Astrocyte (in vitro differentiated cells and primary cell): ENCODE measurements at regions not wholly inside any gene's neighbourhood (a gene's known extent, or its start where the extent isn't known, plus 50 kb on each side); places are given as distances from the start of the nearest gene placed in this dataset.

Experiments used
- DNase-seq: peaks from one replicate; pipeline ENCODE4 v3.0.0-alpha.2; 2010; ENCODE audit warnings: low read depth
- FAIRE-seq: peaks from 2 replicates; lab custom pipeline; 2011; peaks lifted over from hg19 to GRCh38; lab: Jason Lieb, UNC
- H2AFZ ChIP-seq: 2 replicates; pipeline ENCODE4 v1.6.0; 2012; ENCODE audit warnings: low read depth, low read length, inconsistent platforms
- H3K27ac ChIP-seq: 2 replicates; pipeline ENCODE4 v1.5.1; 2011; ENCODE audit warnings: low read depth, low read length, inconsistent platforms
- H3K27me3 ChIP-seq: 2 replicates; pipeline ENCODE4 v1.6.0; 2011; ENCODE audit warnings: low read length, inconsistent platforms; ENCODE audit not compliant: insufficient read depth
- H3K36me3 ChIP-seq: 2 replicates; pipeline ENCODE4 v1.5.1; 2011; ENCODE audit warnings: low read length, inconsistent platforms; ENCODE audit not compliant: insufficient read depth
- H3K4me1 ChIP-seq: 2 replicates; pipeline ENCODE4 v1.5.1; 2011; ENCODE audit warnings: low read length, inconsistent platforms; ENCODE audit not compliant: insufficient read depth
- H3K4me2 ChIP-seq: 2 replicates; pipeline ENCODE4 v1.6.0; 2012; ENCODE audit warnings: low read length, inconsistent platforms
- H3K4me3 ChIP-seq: 2 replicates; pipeline ENCODE4 v1.5.1; 2011; ENCODE audit warnings: low read depth, mild to moderate bottlenecking, low read length, inconsistent platforms; ENCODE audit not compliant: insufficient read depth
- H3K79me2 ChIP-seq: 2 replicates; pipeline ENCODE4 v1.6.0; 2012; ENCODE audit warnings: mild to moderate bottlenecking, low read length, inconsistent platforms; ENCODE audit not compliant: insufficient read depth
- H3K9ac ChIP-seq: 2 replicates; pipeline ENCODE4 v1.6.0; 2012; ENCODE audit warnings: mild to moderate bottlenecking, low read length, inconsistent platforms
- H3K9me3 ChIP-seq: 2 replicates; pipeline ENCODE4 v1.5.1; 2012; ENCODE audit warnings: low read depth, mild to moderate bottlenecking, low read length, inconsistent platforms; ENCODE audit not compliant: insufficient read depth
- H4K20me1 ChIP-seq: 2 replicates; pipeline ENCODE4 v1.6.0; 2012; ENCODE audit warnings: low read length, inconsistent platforms; ENCODE audit not compliant: insufficient read depth
- H3K27ac Mint-ChIP-seq: one replicate; pipeline ENCODE4 v1.8.0; 2021; ENCODE audit warnings: mild to moderate bottlenecking, mixed read lengths; ENCODE audit not compliant: unreplicated experiment
- H3K27me3 Mint-ChIP-seq: one replicate; pipeline ENCODE4 v1.8.0; 2021; ENCODE audit warnings: low read depth, mixed read lengths; ENCODE audit not compliant: unreplicated experiment
- H3K36me3 Mint-ChIP-seq: one replicate; pipeline ENCODE4 v1.8.0; 2021; ENCODE audit warnings: low read depth, mixed read lengths; ENCODE audit not compliant: unreplicated experiment
- H3K4me1 Mint-ChIP-seq: one replicate; pipeline ENCODE4 v1.8.0; 2021; ENCODE audit warnings: low read depth, mixed read lengths; ENCODE audit not compliant: unreplicated experiment
- H3K4me3 Mint-ChIP-seq: one replicate; pipeline ENCODE4 v1.8.0; 2021; ENCODE audit warnings: mild to moderate bottlenecking, moderate library complexity, mixed read lengths; ENCODE audit not compliant: unreplicated experiment
- H3K9me3 Mint-ChIP-seq: one replicate; pipeline ENCODE4 v1.8.0; 2021; ENCODE audit warnings: mild to moderate bottlenecking, mixed read lengths; ENCODE audit not compliant: unreplicated experiment
- CTCF ChIP-seq: IDR thresholded peaks from 2 replicates; pipeline ENCODE4 v1.5.1; 2011; ENCODE audit warnings: low read depth, mild to moderate bottlenecking, inconsistent platforms, low read length, moderate library complexity; ENCODE audit not compliant: insufficient read depth
- EZH2 ChIP-seq: IDR thresholded peaks from 2 replicates; pipeline ENCODE4 v1.6.1; 2012; ENCODE audit warnings: mild to moderate bottlenecking, low read length, inconsistent platforms; ENCODE audit not compliant: insufficient read depth

GRCh38 chr2:163182764-163183354 lies 344.3 kb upstream of the KCNH7 start:
- no peak overlapping the region for H2AFZ ChIP-seq
- H3K27me3 ChIP-seq, result no peaks in the 10 kb centered on the region
- Mint-ChIP-seq H3K9me3 (no peaks in the 10 kb centered on the region), H3K4me1 (peaks cover 4% of the 10 kb centered on the region), H3K36me3 (no peaks in the 10 kb centered on the region), H3K27me3 (no peaks in the 10 kb centered on the region), H3K27ac (no peak overlapping the region), H3K4me3 (no peak overlapping the region)
- TF ChIP-seq CTCF (peak; percentile 49), EZH2 (no peak)
- H3K4me3 ChIP-seq, result no peak overlapping the region
- H4K20me1 ChIP-seq, result no peaks in the 10 kb centered on the region
- H3K4me2 ChIP-seq, result no peak overlapping the region
- no peaks in the 10 kb centered on the region for H3K79me2 ChIP-seq
- no peaks in the 10 kb centered on the region for H3K4me1 ChIP-seq
- FAIRE-seq (no peak), DNase-seq (peak; percentile 10)
- no peaks in the 10 kb centered on the region for H3K36me3 ChIP-seq
- H3K9ac ChIP-seq, result no peak overlapping the region
- no peaks in the 10 kb centered on the region for H3K9me3 ChIP-seq
- no peak overlapping the region for H3K27ac ChIP-seq

GRCh38 chr2:163177592-163177991 lies 339.0 kb upstream of the KCNH7 start:
- TF ChIP-seq CTCF, result no peak
- TF ChIP-seq EZH2, result no peak
- H3K36me3 Mint-ChIP-seq, result no peaks in the 10 kb centered on the region
- no peaks in the 10 kb centered on the region for H3K4me1 Mint-ChIP-seq
- Histone ChIP-seq H3K4me2 (no peak overlapping the region), H2AFZ (no peak overlapping the region), H3K27me3 (no peaks in the 10 kb centered on the region), H3K27ac (no peak overlapping the region), H3K9me3 (no peaks in the 10 kb centered on the region), H3K9ac (no peak overlapping the region), H3K36me3 (no peaks in the 10 kb centered on the region), H3K79me2 (no peaks in the 10 kb centered on the region), H3K4me3 (no peak overlapping the region), H4K20me1 (no peaks in the 10 kb centered on the region), H3K4me1 (no peaks in the 10 kb centered on the region)
- no peaks in the 10 kb centered on the region for H3K9me3 Mint-ChIP-seq
- no peak overlapping the region for H3K4me3 Mint-ChIP-seq
- DNase-seq, result no peak
- no peak overlapping the region for H3K27ac Mint-ChIP-seq
- FAIRE-seq, result no peak
- H3K27me3 Mint-ChIP-seq, result no peaks in the 10 kb centered on the region

GRCh38 chr2:163175294-163175693 lies 336.7 kb upstream of the KCNH7 start:
- no peak overlapping the region for H3K4me3 ChIP-seq
- DNase-seq, result no peak
- Mint-ChIP-seq H3K27ac (no peak overlapping the region), H3K4me1 (no peaks in the 10 kb centered on the region), H3K4me3 (no peak overlapping the region), H3K36me3 (no peaks in the 10 kb centered on the region), H3K27me3 (no peaks in the 10 kb centered on the region), H3K9me3 (no peaks in the 10 kb centered on the region)
- H3K36me3 ChIP-seq, result no peaks in the 10 kb centered on the region
- no peak overlapping the region for H2AFZ ChIP-seq
- no peak overlapping the region for H3K9ac ChIP-seq
- no peak for FAIRE-seq
- H4K20me1 ChIP-seq, result no peaks in the 10 kb centered on the region
- H3K4me1 ChIP-seq, result no peaks in the 10 kb centered on the region
- TF ChIP-seq CTCF (no peak), EZH2 (no peak)
- H3K9me3 ChIP-seq, result no peaks in the 10 kb centered on the region
- H3K27me3 ChIP-seq, result no peaks in the 10 kb centered on the region
- H3K79me2 ChIP-seq, result no peaks in the 10 kb centered on the region
- no peak overlapping the region for H3K27ac ChIP-seq
- H3K4me2 ChIP-seq, result no peak overlapping the region
